ENCODE measurements at regions not wholly inside any gene's neighbourhood (a gene's known extent, or its start where the extent isn't known, plus 50 kb on each side); places are given as distances from the start of the nearest gene placed in this dataset.

GRCh38 chr2:38174646-38175423 is 98.9 kb upstream of the CYP1B1 start:
- no peak overlapping the region for H3K9ac ChIP-seq
- no peaks in the 10 kb centered on the region for H3K36me3 ChIP-seq
- no peaks in the 10 kb centered on the region for H3K27me3 ChIP-seq
- TF ChIP-seq Cebpa-rat (IDR thresholded peaks at IDR 0.05) = no peak
- no peaks in the 10 kb centered on the region for H4K20me1 ChIP-seq
- no peak overlapping the region for H3K27ac ChIP-seq
- H3K4me1 ChIP-seq = no peaks in the 10 kb centered on the region
- no peaks in the 10 kb centered on the region for H3K9me3 ChIP-seq
- no peak overlapping the region for H3K4me3 ChIP-seq
- H3K4me2 ChIP-seq = no peak overlapping the region

- TF ChIP-seq Cebpa-rat (IDR thresholded peaks at IDR 0.05) = no peak
- H3K27ac ChIP-seq = no peak overlapping the region
- H3K36me3 ChIP-seq = no peaks in the 10 kb centered on the region
- no peaks in the 10 kb centered on the region for H3K27me3 ChIP-seq
- H3K4me2 ChIP-seq = no peak overlapping the region
- no peaks in the 10 kb centered on the region for H4K20me1 ChIP-seq
- H3K4me1 ChIP-seq = no peaks in the 10 kb centered on the region
- no peak overlapping the region for H3K9ac ChIP-seq
- no peak overlapping the region for H3K4me3 ChIP-seq
- no peaks in the 10 kb centered on the region for H3K9me3 ChIP-seq
These were observed 98.2 kb upstream of the CYP1B1 start for GRCh38 chr2:38174131-38174530.

GRCh38 chr2:38173683-38174082 is 97.7 kb upstream of the CYP1B1 start:
- Histone ChIP-seq H3K4me3 (no peak overlapping the region), H3K4me1 (no peaks in the 10 kb centered on the region), H3K27ac (no peak overlapping the region), H3K9me3 (no peaks in the 10 kb centered on the region), H4K20me1 (no peaks in the 10 kb centered on the region), H3K4me2 (no peak overlapping the region), H3K27me3 (no peaks in the 10 kb centered on the region), H3K9ac (no peak overlapping the region), H3K36me3 (no peaks in the 10 kb centered on the region)
- no peak for TF ChIP-seq Cebpa-rat (IDR thresholded peaks at IDR 0.05)

- no peaks in the 10 kb centered on the region for H3K27me3 ChIP-seq
- H3K4me2 ChIP-seq = no peak overlapping the region
- H3K4me1 ChIP-seq = no peaks in the 10 kb centered on the region
- no peak overlapping the region for H3K9ac ChIP-seq
- no peak for TF ChIP-seq Cebpa-rat (IDR thresholded peaks at IDR 0.05)
- H4K20me1 ChIP-seq = no peaks in the 10 kb centered on the region
- H3K9me3 ChIP-seq = no peaks in the 10 kb centered on the region
- no peak overlapping the region for H3K4me3 ChIP-seq
- no peaks in the 10 kb centered on the region for H3K36me3 ChIP-seq
- H3K27ac ChIP-seq = no peak overlapping the region
These were observed 95.4 kb upstream of the CYP1B1 start for GRCh38 chr2:38171208-38171855.

GRCh38 chr2:38170733-38171132 is 94.8 kb upstream of the CYP1B1 start:
- Histone ChIP-seq H3K9me3 (no peaks in the 10 kb centered on the region), H3K27me3 (no peaks in the 10 kb centered on the region), H3K36me3 (no peaks in the 10 kb centered on the region), H3K4me1 (no peaks in the 10 kb centered on the region), H4K20me1 (no peaks in the 10 kb centered on the region), H3K4me2 (no peak overlapping the region), H3K9ac (no peak overlapping the region), H3K27ac (no peak overlapping the region), H3K4me3 (no peak overlapping the region)
- no peak for TF ChIP-seq Cebpa-rat (IDR thresholded peaks at IDR 0.05)

GRCh38 chr2:38170067-38170466 is 94.1 kb upstream of the CYP1B1 start:
- no peaks in the 10 kb centered on the region for H3K4me1 ChIP-seq
- no peak overlapping the region for H3K9ac ChIP-seq
- no peaks in the 10 kb centered on the region for H3K9me3 ChIP-seq
- no peaks in the 10 kb centered on the region for H4K20me1 ChIP-seq
- TF ChIP-seq Cebpa-rat (IDR thresholded peaks at IDR 0.05) = no peak
- no peak overlapping the region for H3K27ac ChIP-seq
- H3K4me3 ChIP-seq = no peak overlapping the region
- no peak overlapping the region for H3K4me2 ChIP-seq
- no peaks in the 10 kb centered on the region for H3K36me3 ChIP-seq
- H3K27me3 ChIP-seq = no peaks in the 10 kb centered on the region

- no peak overlapping the region for H3K27ac ChIP-seq
- TF ChIP-seq Cebpa-rat (IDR thresholded peaks at IDR 0.05) = no peak
- H3K4me2 ChIP-seq = no peak overlapping the region
- H3K36me3 ChIP-seq = no peaks in the 10 kb centered on the region
- H4K20me1 ChIP-seq = no peaks in the 10 kb centered on the region
- H3K9ac ChIP-seq = no peak overlapping the region
- H3K27me3 ChIP-seq = no peaks in the 10 kb centered on the region
- no peaks in the 10 kb centered on the region for H3K4me1 ChIP-seq
- H3K9me3 ChIP-seq = no peaks in the 10 kb centered on the region
- no peak overlapping the region for H3K4me3 ChIP-seq
These were observed 92.9 kb upstream of the CYP1B1 start for GRCh38 chr2:38168710-38169480.

GRCh38 chr2:38167968-38168350 is 92.0 kb upstream of the CYP1B1 start:
- no peak overlapping the region for H3K9ac ChIP-seq
- no peak overlapping the region for H3K4me3 ChIP-seq
- no peaks in the 10 kb centered on the region for H3K9me3 ChIP-seq
- H3K36me3 ChIP-seq = no peaks in the 10 kb centered on the region
- H3K27ac ChIP-seq = no peak overlapping the region
- no peak overlapping the region for H3K4me2 ChIP-seq
- H3K4me1 ChIP-seq = no peaks in the 10 kb centered on the region
- H3K27me3 ChIP-seq = no peaks in the 10 kb centered on the region
- no peak for TF ChIP-seq Cebpa-rat (IDR thresholded peaks at IDR 0.05)
- no peaks in the 10 kb centered on the region for H4K20me1 ChIP-seq

- Histone ChIP-seq H3K4me2 (no peak overlapping the region), H3K4me3 (no peak overlapping the region), H4K20me1 (no peaks in the 10 kb centered on the region), H3K9ac (no peak overlapping the region), H3K27ac (no peak overlapping the region), H3K36me3 (no peaks in the 10 kb centered on the region), H3K9me3 (no peaks in the 10 kb centered on the region), H3K4me1 (no peaks in the 10 kb centered on the region), H3K27me3 (no peaks in the 10 kb centered on the region)
- no peak for TF ChIP-seq Cebpa-rat (IDR thresholded peaks at IDR 0.05)
These were observed 89.7 kb upstream of the CYP1B1 start for GRCh38 chr2:38165698-38166097.

- TF ChIP-seq Cebpa-rat (IDR thresholded peaks at IDR 0.05) = no peak
- H3K27me3 ChIP-seq = no peaks in the 10 kb centered on the region
- no peak overlapping the region for H3K27ac ChIP-seq
- H3K9me3 ChIP-seq = no peaks in the 10 kb centered on the region
- no peak overlapping the region for H3K4me2 ChIP-seq
- H4K20me1 ChIP-seq = no peaks in the 10 kb centered on the region
- H3K4me3 ChIP-seq = no peak overlapping the region
- H3K4me1 ChIP-seq = no peaks in the 10 kb centered on the region
- no peak overlapping the region for H3K9ac ChIP-seq
- H3K36me3 ChIP-seq = no peaks in the 10 kb centered on the region
These were observed 88.9 kb upstream of the CYP1B1 start for GRCh38 chr2:38164881-38165280.

All from BLaER1 (cell line).